ENCODE measurements at regions not wholly inside any gene's neighbourhood (a gene's known extent, or its start where the extent isn't known, plus 50 kb on each side); places are given as distances from the start of the nearest gene placed in this dataset.

DNA sequence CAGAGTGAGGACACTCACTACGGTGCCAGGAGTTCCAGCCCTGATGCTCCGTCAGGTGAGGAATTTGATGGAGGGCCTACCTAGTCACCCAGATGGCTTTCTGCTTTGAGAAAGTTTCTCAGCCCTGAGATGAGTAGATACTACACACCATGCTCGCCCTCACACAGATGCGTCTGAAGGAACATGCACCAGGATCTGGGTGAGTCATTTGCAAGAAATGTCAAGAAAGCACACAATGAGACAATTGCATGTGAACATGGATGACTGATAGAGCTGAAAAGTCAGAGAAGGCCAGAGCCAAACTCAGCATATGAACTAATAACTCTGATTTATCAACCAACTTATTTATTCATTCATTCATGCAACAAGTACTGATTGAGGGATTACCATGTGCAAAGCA, 483.9 kb downstream of the OMA1 start:
- Histone ChIP-seq H4K20me1 (ENCODE audit: insufficient read depth) (no peaks in the 10 kb centered on the region), H3K9me2 (ENCODE audit: insufficient read depth) (no peaks in the 10 kb centered on the region), H3K79me2 (ENCODE audit: insufficient read depth, low read length) (no peaks in the 10 kb centered on the region), H3K36me3 (ENCODE audit: control insufficient read depth in 1 of 2, insufficient read depth in 2 of 2, low read length in 2 of 2) (no peaks in the 10 kb centered on the region), H3K27me3 (ENCODE audit: insufficient read depth, low read length) (peaks cover 3% of the 10 kb centered on the region; the same call in 1 of the 2 replicates), H3K9ac (ENCODE audit: low read length) (no peak overlapping the region), H3K9me3 (ENCODE audit: control insufficient read depth in 1 of 2, insufficient read depth in 1 of 2, low read depth in 1 of 2, low read length in 2 of 2) (no peaks in the 10 kb centered on the region), H3K4me1 (ENCODE audit: control insufficient read depth in 1 of 2, insufficient read depth in 2 of 2, low read length in 2 of 2) (no peaks in the 10 kb centered on the region), H2AFZ (ENCODE audit: low read depth, low read length, poor library complexity, severe bottlenecking) (no peak overlapping the region), H3K4me2 (ENCODE audit: low read length) (no peak overlapping the region), H3K4me3 (replicated peaks in 1 of 2; ENCODE audit: low read depth in 1 of 2, low read length in 2 of 2) (no peak overlapping the region), H3K27ac (ENCODE audit: low read depth, low read length) (no peak overlapping the region)
- no peak for DNase-seq (ENCODE audit: low read depth, low spot score)
- ChIA-PET CTCF (no interaction called here), POLR2A (no interaction called here), RAD21 (ENCODE audit: low non-redundant PET in 1 of 2, low total read pairs in 2 of 2, uncharacterized antibody in 2 of 2, unreplicated experiment in 2 of 2) (no interaction called here)
- ATAC-seq: no peak
- intact Hi-C loops (cut with micrococcal nuclease): no loop called here
- no TSS peak for BruUV-seq (replicated peaks)
- no peak for TF ChIP-seq FOSL1 (IDR thresholded peaks at IDR 0.05; ENCODE audit: low read depth)
- no peak for TF ChIP-seq CEBPB (IDR thresholded peaks at IDR 0.05; ENCODE audit: low read depth)
- TF ChIP-seq RAD21 (IDR thresholded peaks at IDR 0.05; ENCODE audit: low read depth): no peak
- no peak for TF ChIP-seq ZFX (IDR thresholded peaks at IDR 0.05)
- no peak for TF ChIP-seq EGR1 (IDR thresholded peaks at IDR 0.05; ENCODE audit: low read depth)
- no peak for TF ChIP-seq POLR2A (IDR thresholded peaks at IDR 0.05; ENCODE audit: borderline replicate concordance, extremely low read depth, insufficient read depth, insufficient read length)
- TF ChIP-seq, protein P1, sequence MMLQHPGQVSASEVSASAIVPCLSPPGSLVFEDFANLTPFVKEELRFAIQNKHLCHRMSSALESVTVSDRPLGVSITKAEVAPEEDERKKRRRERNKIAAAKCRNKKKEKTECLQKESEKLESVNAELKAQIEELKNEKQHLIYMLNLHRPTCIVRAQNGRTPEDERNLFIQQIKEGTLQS (IDR thresholded peaks at IDR 0.05): no peak
- TF ChIP-seq SRF (IDR thresholded peaks at IDR 0.05; ENCODE audit: low read depth): no peak
- TF ChIP-seq, protein P2, sequence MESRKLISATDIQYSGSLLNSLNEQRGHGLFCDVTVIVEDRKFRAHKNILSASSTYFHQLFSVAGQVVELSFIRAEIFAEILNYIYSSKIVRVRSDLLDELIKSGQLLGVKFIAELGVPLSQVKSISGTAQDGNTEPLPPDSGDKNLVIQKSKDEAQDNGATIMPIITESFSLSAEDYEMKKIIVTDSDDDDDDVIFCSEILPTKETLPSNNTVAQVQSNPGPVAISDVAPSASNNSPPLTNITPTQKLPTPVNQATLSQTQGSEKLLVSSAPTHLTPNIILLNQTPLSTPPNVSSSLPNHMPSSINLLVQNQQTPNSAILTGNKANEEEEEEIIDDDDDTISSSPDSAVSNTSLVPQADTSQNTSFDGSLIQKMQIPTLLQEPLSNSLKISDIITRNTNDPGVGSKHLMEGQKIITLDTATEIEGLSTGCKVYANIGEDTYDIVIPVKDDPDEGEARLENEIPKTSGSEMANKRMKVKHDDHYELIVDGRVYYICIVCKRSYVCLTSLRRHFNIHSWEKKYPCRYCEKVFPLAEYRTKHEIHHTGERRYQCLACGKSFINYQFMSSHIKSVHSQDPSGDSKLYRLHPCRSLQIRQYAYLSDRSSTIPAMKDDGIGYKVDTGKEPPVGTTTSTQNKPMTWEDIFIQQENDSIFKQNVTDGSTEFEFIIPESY (IDR thresholded peaks at IDR 0.05; ENCODE audit: extremely low read depth, insufficient replicate concordance, low read length): no peak
- no peak for TF ChIP-seq SIN3A (IDR thresholded peaks at IDR 0.05; ENCODE audit: low read depth)
- no peak for TF ChIP-seq ELF1 (IDR thresholded peaks at IDR 0.05; ENCODE audit: borderline replicate concordance, low read depth)
- TF ChIP-seq, protein P3, sequence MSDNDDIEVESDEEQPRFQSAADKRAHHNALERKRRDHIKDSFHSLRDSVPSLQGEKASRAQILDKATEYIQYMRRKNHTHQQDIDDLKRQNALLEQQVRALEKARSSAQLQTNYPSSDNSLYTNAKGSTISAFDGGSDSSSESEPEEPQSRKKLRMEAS (IDR thresholded peaks at IDR 0.05): no peak
- no peak for TF ChIP-seq SP1 (IDR thresholded peaks at IDR 0.05; ENCODE audit: low read depth)
- TF ChIP-seq EZH2 (IDR thresholded peaks at IDR 0.05): no peak
- TF ChIP-seq, protein P4, sequence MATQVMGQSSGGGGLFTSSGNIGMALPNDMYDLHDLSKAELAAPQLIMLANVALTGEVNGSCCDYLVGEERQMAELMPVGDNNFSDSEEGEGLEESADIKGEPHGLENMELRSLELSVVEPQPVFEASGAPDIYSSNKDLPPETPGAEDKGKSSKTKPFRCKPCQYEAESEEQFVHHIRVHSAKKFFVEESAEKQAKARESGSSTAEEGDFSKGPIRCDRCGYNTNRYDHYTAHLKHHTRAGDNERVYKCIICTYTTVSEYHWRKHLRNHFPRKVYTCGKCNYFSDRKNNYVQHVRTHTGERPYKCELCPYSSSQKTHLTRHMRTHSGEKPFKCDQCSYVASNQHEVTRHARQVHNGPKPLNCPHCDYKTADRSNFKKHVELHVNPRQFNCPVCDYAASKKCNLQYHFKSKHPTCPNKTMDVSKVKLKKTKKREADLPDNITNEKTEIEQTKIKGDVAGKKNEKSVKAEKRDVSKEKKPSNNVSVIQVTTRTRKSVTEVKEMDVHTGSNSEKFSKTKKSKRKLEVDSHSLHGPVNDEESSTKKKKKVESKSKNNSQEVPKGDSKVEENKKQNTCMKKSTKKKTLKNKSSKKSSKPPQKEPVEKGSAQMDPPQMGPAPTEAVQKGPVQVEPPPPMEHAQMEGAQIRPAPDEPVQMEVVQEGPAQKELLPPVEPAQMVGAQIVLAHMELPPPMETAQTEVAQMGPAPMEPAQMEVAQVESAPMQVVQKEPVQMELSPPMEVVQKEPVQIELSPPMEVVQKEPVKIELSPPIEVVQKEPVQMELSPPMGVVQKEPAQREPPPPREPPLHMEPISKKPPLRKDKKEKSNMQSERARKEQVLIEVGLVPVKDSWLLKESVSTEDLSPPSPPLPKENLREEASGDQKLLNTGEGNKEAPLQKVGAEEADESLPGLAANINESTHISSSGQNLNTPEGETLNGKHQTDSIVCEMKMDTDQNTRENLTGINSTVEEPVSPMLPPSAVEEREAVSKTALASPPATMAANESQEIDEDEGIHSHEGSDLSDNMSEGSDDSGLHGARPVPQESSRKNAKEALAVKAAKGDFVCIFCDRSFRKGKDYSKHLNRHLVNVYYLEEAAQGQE (IDR thresholded peaks at IDR 0.05; ENCODE audit: low read depth): no peak
- TF ChIP-seq EZH2phosphoT487 (IDR thresholded peaks at IDR 0.05; ENCODE audit: borderline replicate concordance): no peak
- no peak for TF ChIP-seq CBX3 (IDR thresholded peaks at IDR 0.05; ENCODE audit: low read depth)
- TF ChIP-seq TCF7L2 (IDR thresholded peaks at IDR 0.05; ENCODE audit: borderline replicate concordance, extremely low read depth, insufficient read depth, insufficient read length): no peak
